Progenitor cell of endocrine pancreas (in vitro differentiated cells): ENCODE measurements at regions not wholly inside any gene's neighbourhood (a gene's known extent, or its start where the extent isn't known, plus 50 kb on each side); places are given as distances from the start of the nearest gene placed in this dataset.

Experiments
- DNase-seq: peaks from one replicate; pipeline ENCODE4 v3.0.0; 2021; ENCODE audit warnings: low spot score; ENCODE audit not compliant: unreplicated experiment
- H3K27ac Mint-ChIP-seq: 2 replicates; pipeline ENCODE4 v1.8.0; 2021; ENCODE audit warnings: mild to moderate bottlenecking, moderate library complexity, mixed read lengths
- H3K27me3 Mint-ChIP-seq: 2 replicates; pipeline ENCODE4 v1.8.0; 2021; ENCODE audit warnings: mixed read lengths
- H3K36me3 Mint-ChIP-seq: 2 replicates; pipeline ENCODE4 v1.8.0; 2022; ENCODE audit warnings: mixed read lengths; ENCODE audit not compliant: insufficient read depth
- H3K4me1 Mint-ChIP-seq: 2 replicates; pipeline ENCODE4 v1.8.0; 2021; ENCODE audit warnings: low read depth, mixed read lengths
- H3K4me3 Mint-ChIP-seq: 2 replicates; pipeline ENCODE4 v1.8.0; 2021; ENCODE audit warnings: low read depth, mild to moderate bottlenecking, moderate library complexity, mixed read lengths
- H3K9me3 Mint-ChIP-seq: 2 replicates; pipeline ENCODE4 v1.8.0; 2021; ENCODE audit warnings: low read depth, mixed read lengths
- TF ChIP-seq, protein P1 (sequence below): fragments of 200-600 bp; sonication (generic); IDR thresholded peaks from one replicate; pipeline ENCODE4 v1.5.0; 2021; ENCODE audit warnings: antibody characterized with exemption, mild to moderate bottlenecking; ENCODE audit not compliant: unreplicated experiment

- TF ChIP-seq, protein P1, sequence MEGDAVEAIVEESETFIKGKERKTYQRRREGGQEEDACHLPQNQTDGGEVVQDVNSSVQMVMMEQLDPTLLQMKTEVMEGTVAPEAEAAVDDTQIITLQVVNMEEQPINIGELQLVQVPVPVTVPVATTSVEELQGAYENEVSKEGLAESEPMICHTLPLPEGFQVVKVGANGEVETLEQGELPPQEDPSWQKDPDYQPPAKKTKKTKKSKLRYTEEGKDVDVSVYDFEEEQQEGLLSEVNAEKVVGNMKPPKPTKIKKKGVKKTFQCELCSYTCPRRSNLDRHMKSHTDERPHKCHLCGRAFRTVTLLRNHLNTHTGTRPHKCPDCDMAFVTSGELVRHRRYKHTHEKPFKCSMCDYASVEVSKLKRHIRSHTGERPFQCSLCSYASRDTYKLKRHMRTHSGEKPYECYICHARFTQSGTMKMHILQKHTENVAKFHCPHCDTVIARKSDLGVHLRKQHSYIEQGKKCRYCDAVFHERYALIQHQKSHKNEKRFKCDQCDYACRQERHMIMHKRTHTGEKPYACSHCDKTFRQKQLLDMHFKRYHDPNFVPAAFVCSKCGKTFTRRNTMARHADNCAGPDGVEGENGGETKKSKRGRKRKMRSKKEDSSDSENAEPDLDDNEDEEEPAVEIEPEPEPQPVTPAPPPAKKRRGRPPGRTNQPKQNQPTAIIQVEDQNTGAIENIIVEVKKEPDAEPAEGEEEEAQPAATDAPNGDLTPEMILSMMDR = no peak
- no peaks in the 10 kb centered on the region for H3K27me3 Mint-ChIP-seq
- no peaks in the 10 kb centered on the region for H3K36me3 Mint-ChIP-seq
- no peak overlapping the region for H3K4me3 Mint-ChIP-seq
- H3K4me1 Mint-ChIP-seq = no peaks in the 10 kb centered on the region
- H3K27ac Mint-ChIP-seq = no peak overlapping the region
- H3K9me3 Mint-ChIP-seq = peaks cover 3% of the 10 kb centered on the region
- DNase-seq = no peak
These were observed 89.1 kb upstream of the COL24A1 start for GRCh38 chr1:86245566-86246190.

DNA sequence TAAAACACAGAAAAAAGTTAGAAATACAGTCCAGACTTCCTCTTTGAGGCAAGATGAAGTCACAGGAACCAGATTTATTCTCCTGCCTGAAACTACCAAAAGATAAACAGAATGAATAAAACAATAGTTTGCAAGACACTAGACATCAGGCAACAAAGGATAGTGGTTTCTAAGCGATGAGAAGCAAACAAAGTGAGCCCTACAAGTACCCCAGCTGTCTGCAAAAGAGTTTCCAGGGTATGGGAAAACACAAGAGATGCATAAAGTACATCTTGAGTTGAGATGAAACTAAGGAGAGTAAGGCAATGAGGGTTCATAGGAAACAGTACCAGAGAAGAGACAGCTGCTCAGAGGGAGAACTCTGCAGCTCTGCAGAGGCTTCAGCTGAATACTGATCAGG, 83.3 kb upstream of the COL24A1 start:
- DNase-seq = no peak
- Mint-ChIP-seq H3K4me1 (no peaks in the 10 kb centered on the region), H3K27me3 (no peaks in the 10 kb centered on the region), H3K9me3 (peaks cover 6% of the 10 kb centered on the region), H3K27ac (no peak overlapping the region), H3K36me3 (peaks cover 1% of the 10 kb centered on the region), H3K4me3 (no peak overlapping the region)
- TF ChIP-seq, protein P1 = no peak

- H3K27ac Mint-ChIP-seq = no peak overlapping the region
- H3K4me3 Mint-ChIP-seq = no peak overlapping the region
- H3K36me3 Mint-ChIP-seq = peaks cover 1% of the 10 kb centered on the region
- peaks cover 6% of the 10 kb centered on the region for H3K9me3 Mint-ChIP-seq
- TF ChIP-seq, protein P1 = no peak
- no peaks in the 10 kb centered on the region for H3K27me3 Mint-ChIP-seq
- no peaks in the 10 kb centered on the region for H3K4me1 Mint-ChIP-seq
- DNase-seq = no peak
These were observed 82.9 kb upstream of the COL24A1 start for GRCh38 chr1:86239490-86239889.

DNA sequence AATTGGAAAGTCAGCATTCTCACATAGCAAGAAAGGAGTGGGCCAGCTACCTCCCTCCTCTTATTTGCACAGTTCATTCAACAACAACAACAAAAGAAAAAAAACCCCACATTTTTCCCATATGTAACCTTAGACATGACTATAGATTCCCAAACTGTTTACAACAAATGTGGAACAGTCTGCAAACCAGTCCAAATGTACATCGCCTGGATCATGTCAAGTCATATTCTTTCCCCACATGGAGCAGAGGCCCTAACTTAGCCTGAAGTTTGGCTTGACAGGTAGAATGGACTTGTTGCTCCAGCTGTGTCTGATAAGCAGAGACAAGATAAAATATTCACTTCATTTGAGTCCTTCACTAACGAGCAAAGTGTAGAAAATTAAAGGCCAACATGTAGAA, 81.7 kb upstream of the COL24A1 start:
- Mint-ChIP-seq H3K4me3 (no peak overlapping the region), H3K4me1 (no peaks in the 10 kb centered on the region), H3K27me3 (no peaks in the 10 kb centered on the region), H3K27ac (no peak overlapping the region), H3K36me3 (peaks cover 1% of the 10 kb centered on the region), H3K9me3 (peaks cover 6% of the 10 kb centered on the region)
- DNase-seq = no peak
- TF ChIP-seq, protein P1 = no peak

- no peak overlapping the region for H3K27ac Mint-ChIP-seq
- peaks cover 6% of the 10 kb centered on the region for H3K9me3 Mint-ChIP-seq
- H3K27me3 Mint-ChIP-seq = peaks cover 5% of the 10 kb centered on the region
- no peak for DNase-seq
- H3K4me1 Mint-ChIP-seq = no peaks in the 10 kb centered on the region
- TF ChIP-seq, protein P1 = no peak
- no peak overlapping the region for H3K4me3 Mint-ChIP-seq
- peaks cover 1% of the 10 kb centered on the region for H3K36me3 Mint-ChIP-seq
These were observed 79.3 kb upstream of the COL24A1 start for GRCh38 chr1:86235852-86236251.
